GM23248 (cell line): ENCODE measurements at regions not wholly inside any gene's neighbourhood (a gene's known extent, or its start where the extent isn't known, plus 50 kb on each side); places are given as distances from the start of the nearest gene placed in this dataset.

ENCODE experiments used
- EZH2 ChIP-seq: fragments of 200-600 bp; sonication (generic); IDR thresholded peaks from 2 replicates; pipeline ENCODE4 v1.6.1; 2018; ENCODE audit warnings: antibody characterized with exemption, mild to moderate bottlenecking; ENCODE audit not compliant: insufficient read depth, poor library complexity, severe bottlenecking
- EZH2phosphoT487 ChIP-seq: fragments of 200-600 bp; sonication (generic); IDR thresholded peaks from 2 replicates; pipeline ENCODE4 v1.6.1; 2018; ENCODE audit warnings: antibody characterized with exemption, moderate library complexity, mild to moderate bottlenecking, low read depth; ENCODE audit not compliant: insufficient read depth

GRCh38 chr21:36549470-36549869 lies 69.5 kb upstream of the CLDN14 start:
- no peak for TF ChIP-seq EZH2
- no peak for TF ChIP-seq EZH2phosphoT487
